Astrocyte of the cerebellum (primary cell): ENCODE measurements at regions not wholly inside any gene's neighbourhood (a gene's known extent, or its start where the extent isn't known, plus 50 kb on each side); places are given as distances from the start of the nearest gene placed in this dataset.

Experiments used
- DNase-seq: peaks from one replicate; pipeline ENCODE4 v3.0.0-alpha.2; 2011; ENCODE audit warnings: low read depth
- H3K4me3 ChIP-seq: 2 replicates; pipeline ENCODE4 v1.5.1; 2011; ENCODE audit warnings: mild to moderate bottlenecking, low read depth, low read length, moderate library complexity
- CTCF ChIP-seq: IDR thresholded peaks from 2 replicates; pipeline ENCODE4 v1.5.1; 2012; ENCODE audit warnings: low read length, low read depth, moderate library complexity, mild to moderate bottlenecking; ENCODE audit errors: missing control alignments
- in situ Hi-C: cut with HindIII; loops from 2 replicates; pipeline ENCODE4 v1.10.0; 2017; ENCODE audit warnings: low sequenced_read_pairs

GRCh38 chr18:41767960-41768359, 187.1 kb upstream of the PIK3C3 start:
- peak; percentile 15 for TF ChIP-seq CTCF
- DNase-seq, result no peak
- in situ Hi-C loops, result no loop called here
- no peak overlapping the region for H3K4me3 ChIP-seq

- no peak for DNase-seq
- no peak for TF ChIP-seq CTCF
- in situ Hi-C loops, result no loop called here
- no peak overlapping the region for H3K4me3 ChIP-seq
Measured at GRCh38 chr18:41765460-41765859, 189.6 kb upstream of the PIK3C3 start.

- no peak overlapping the region for H3K4me3 ChIP-seq
- no peak for DNase-seq
- TF ChIP-seq CTCF, result no peak
- in situ Hi-C loops, result no loop called here
Measured at GRCh38 chr18:41763361-41763760, 191.7 kb upstream of the PIK3C3 start.

GRCh38 chr18:41761333-41762018, 193.6 kb upstream of the PIK3C3 start:
- TF ChIP-seq CTCF, result no peak
- in situ Hi-C loops, result no loop called here
- peak; percentile 59 for DNase-seq
- H3K4me3 ChIP-seq, result no peak overlapping the region

GRCh38 chr18:41758534-41758933, 196.5 kb upstream of the PIK3C3 start:
- no peak for TF ChIP-seq CTCF
- no peak overlapping the region for H3K4me3 ChIP-seq
- in situ Hi-C loops, result no loop called here
- DNase-seq, result no peak

- TF ChIP-seq CTCF, result no peak
- no peak overlapping the region for H3K4me3 ChIP-seq
- in situ Hi-C loops, result no loop called here
- no peak for DNase-seq
Measured at GRCh38 chr18:41756141-41756540, 198.9 kb upstream of the PIK3C3 start.
